ENCODE measurements at regions not wholly inside any gene's neighbourhood (a gene's known extent, or its start where the extent isn't known, plus 50 kb on each side); places are given as distances from the start of the nearest gene placed in this dataset.
A peak's percentile ranks its signal among the peaks of the same experiment; 100 is the strongest.
"Not testable (repeated sequence)": the region's sequence is repeated elsewhere in the genome, so short reads cannot be mapped to it uniquely, and the experiment has no call there.

DNA sequence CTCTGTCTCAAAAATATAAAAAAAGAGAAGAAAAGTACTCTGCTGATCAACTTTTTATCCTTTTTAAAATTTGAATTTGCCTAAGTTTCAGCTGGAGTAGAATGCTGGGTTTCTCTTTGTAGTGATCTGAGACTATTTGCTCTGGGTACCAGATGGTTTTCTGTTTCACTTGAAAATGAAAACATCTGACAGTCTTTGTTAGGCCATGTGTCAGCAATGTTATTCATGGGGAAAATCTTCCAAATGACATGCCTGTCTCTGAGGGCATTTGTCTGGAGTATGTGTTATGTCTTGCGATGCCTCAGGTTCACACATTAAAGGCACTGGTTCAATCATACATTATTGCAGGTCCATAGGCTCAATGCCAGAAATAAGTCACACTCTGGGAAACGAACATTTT, 175.3 kb upstream of the TMEM229A start:
- DNase-seq: no peak

DNA sequence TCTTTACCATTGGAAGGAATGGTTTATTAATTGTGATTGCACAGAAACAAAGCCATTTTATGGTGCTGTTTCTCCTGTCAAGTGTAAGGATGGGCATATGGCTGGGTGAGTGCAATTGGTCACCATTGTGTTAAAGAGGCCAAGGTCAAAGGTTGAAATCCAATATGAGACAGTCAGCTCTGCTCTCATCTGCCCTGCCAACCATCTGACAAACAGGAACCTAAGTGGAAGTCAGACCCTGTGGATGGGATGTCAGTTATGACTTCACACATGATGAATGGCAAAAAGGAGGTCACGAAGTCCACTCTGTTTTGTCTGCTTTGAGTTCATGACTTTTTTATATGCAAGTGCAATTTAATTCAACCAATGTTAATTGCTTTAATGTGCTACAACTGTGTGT, 172.7 kb upstream of the TMEM229A start:
- DNase-seq: no peak

DNA sequence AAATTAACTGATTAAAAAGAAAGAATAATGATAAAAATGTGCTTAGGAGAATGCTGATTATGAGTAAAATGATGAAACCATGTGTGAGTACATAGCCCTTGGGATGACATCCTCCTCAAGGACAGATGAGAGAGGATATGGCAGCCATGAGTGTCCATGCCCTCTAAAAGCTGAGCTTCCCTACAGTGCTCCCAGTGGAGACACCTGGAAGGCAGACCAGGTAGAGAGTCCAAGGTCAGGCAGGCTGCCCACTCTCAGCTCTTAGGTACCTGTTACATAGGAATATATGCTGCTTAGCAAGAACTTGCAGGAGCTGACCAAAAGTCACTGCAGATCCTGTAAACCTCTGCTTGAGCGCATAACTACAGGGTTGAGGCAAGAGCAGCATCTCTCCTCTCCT, 169.7 kb upstream of the TMEM229A start:
- no peak for DNase-seq

DNA sequence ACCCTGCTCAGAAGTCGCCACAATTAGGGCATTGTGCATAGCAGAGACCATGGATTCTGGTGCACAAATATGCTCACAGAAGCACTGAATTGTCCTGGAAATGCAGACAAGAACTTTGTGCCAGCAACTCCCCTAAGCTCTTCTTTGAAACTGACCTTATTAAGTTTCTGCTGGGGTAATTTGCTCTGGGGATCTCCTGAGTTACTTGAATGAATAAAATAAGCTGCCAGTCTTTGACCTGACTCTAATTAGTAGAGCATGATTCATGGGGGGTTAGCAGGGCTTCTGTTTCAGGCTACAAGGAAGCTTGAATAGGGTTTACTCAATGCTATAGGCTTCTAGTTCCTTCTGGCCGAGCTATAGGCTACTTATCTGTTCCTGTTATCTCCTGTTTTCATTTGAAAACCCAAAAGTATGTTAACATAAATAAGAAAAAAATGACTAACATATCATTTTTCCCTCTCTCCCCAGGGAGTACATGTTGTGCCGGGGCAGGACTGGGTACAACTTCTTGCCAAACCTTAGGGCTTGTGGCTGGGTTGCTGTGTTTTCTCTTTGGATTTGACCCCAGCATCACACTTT, 169.0 kb upstream of the TMEM229A start:
- DNase-seq: no peak

DNA sequence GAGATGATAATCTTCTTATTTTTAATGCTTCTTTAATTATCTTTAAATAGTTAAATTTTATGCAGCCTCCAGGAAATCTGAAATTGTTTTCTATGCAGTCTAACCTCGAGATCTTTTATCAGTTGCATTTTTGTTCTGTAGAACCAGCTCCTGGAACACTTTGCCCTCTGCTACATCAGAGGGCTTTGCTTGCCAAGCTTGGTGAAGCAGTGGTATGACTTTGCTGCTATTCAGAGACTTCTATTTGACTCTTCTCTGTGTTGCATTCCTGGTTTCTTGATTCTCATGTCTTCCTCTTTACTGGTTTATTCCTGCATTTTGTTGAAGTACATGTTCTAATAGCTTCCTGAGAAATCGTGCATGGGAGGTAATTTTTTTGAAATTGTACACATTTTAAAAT, 163.7 kb upstream of the TMEM229A start:
- DNase-seq: no peak

DNA sequence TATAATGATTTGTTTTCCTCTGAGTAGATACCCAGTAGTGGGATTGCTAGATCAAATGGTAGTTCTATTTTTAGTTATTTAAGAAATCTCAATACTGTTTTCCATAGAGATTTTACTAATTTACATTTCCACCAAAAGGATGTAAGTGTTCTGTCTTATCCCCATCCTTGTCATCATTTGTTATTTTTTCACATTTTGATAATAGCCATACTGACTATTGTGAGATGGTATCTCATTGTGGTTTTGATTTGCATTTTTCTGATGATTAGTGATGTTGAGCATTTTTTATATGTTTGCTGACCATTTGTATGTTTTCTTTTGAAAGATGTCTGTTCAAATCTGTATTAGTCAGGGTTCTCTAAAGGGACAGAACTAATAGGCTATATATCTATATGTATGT, 160.0 kb upstream of the TMEM229A start:
- DNase-seq: no peak

DNA sequence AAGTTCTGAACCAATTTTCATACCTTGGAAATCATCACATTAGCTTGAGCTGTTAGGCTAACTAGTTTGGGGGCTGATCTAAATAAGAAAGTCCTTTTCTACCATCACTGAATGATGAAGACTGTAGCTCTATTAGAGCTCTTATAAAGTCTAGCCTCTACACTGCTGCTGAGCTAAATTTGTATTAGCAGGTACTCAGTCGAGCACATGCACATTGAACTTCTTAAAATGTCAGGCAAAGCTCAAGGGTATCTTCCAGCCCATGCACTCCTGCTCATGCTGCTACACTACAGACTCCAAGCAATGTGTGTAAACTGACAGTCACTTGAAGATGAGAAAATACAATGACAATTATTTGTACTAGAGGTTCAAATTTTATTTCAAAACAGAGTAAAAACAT, 158.8 kb upstream of the TMEM229A start:
- no peak for DNase-seq

DNA sequence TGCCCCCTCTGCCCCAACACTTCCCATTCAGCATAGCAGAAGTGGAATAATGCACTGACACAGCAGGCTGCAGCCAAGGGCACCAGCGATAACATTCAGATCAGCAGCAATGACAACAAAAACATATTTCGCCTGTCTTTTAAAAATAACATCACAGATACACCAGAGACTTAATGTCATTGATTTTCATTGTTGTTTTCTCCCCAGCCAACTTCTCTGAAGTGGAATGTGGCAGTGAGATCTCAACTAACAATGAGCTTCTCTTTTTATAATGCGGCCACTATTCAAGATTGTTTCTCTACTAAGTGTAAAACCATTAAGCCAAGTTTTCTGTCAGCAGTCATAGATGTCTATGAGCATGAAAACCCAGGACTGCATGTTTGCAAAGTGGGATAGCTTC, 158.2 kb upstream of the TMEM229A start:
- no peak for DNase-seq

DNA sequence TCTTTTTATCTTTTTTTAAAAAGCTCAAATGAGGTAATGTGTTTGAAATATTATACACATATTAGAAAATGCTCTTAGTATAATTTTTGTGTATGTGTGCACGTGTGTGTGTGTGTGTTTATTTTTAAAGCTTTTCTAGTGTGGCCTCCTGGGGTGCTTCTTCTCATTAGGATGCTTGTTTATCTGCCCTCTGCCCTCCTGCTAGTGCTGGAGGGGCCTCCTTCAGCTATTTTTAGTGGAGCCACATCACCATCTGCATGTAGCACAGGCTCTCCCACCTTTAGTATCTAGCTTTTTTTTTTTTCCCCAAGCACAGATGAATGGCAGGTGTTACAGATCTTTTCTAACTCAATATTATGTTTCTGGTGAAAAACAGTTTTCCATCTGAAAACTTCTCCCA, 155.7 kb upstream of the TMEM229A start:
- DNase-seq: no peak

DNA sequence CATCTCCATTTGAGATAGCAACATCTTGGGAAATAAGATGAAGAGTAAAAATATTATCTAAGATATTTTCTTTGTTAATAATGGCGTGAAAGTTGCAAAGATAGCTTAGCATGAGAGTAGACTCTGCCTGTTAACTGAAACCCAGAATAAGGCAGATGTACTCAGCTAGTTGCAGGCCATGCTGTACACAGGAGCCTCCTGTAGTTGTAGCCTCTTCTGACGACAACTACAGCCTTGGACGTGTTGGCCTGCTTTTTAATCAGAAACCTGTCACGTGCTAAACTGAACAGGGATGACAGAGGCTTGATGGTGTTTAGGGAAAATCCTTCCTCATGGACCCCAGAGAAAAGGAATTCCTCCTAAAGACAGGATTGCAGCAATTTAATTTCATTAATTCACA, 155.1 kb upstream of the TMEM229A start:
- no peak for DNase-seq

DNA sequence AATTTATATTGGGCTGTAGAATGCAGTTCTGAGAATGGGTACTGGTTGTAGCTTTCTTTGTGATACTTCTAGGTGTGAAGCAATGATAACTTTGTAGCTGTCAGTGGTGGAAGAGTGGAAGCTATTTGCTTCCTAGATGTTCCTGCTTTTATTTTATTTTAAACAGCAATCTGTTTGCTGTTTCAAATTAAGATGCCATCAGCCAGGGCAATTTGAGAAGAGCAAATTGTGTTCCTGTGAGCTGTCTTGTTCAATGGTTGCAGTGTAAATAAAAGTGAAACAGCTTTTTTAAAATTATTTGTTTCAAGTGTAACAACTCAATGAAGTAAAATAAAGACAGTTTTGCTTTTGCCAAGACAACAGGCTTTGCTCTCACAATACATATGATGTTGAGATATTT, 150.8 kb upstream of the TMEM229A start:
- no peak for DNase-seq

DNA sequence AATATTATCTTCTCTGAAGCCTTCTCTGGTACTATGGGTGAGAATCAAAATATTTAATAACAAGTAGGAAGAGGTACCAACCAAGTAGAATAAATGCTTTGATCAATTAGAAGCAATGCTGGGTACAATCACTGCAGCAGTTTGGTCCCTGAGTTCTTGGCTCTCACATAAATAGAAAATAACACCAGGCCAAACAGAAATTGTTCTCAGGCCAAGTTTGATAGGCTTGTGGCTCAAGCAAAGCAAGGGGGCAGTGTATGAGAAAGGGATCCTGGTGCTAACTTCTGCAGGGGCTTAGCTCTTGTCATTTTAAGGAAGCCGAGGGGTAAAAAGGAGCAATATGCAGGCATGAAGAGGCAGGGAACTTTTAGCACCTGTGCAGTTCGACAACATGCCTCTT, 146.8 kb upstream of the TMEM229A start:
- no peak for DNase-seq

DNA sequence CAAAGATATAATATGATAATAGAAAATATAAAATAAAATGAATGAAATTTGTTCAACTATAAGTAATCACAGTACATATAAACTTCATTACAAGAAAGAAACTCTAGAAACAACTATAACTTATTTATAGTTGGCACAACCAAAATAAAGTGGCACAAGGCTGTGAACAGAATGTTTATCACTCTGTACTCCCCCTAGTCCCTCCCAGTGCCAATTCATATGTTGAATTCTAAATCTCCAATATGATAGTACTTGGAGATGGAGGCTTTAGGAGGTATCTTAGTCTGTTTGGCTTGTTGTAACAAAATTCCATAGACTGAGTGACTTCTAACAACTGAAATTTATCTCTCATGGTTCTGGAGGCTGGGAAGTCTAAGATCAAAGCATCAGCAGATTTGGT, 145.0 kb upstream of the TMEM229A start:
- DNase-seq: no peak

DNA sequence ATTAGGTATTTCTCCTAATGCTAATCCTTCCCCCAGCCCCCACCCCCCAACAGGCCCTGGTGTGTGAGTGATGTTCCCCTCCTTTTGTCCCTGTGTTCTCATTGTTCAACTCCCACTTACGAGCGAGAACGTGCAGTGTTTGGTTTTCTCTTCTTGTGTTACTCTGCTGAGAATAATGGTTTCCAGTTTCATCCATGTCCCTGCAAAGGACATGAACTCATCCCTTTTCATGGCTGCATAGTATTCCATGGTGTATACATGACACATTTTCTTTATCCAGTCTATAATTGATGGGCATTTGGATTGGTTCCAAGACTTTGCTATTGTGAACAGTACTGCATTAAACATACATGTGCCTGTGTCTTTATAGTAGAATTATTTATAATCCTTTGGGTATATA, 138.9 kb upstream of the TMEM229A start:
- not testable (repeated sequence) for DNase-seq

DNA sequence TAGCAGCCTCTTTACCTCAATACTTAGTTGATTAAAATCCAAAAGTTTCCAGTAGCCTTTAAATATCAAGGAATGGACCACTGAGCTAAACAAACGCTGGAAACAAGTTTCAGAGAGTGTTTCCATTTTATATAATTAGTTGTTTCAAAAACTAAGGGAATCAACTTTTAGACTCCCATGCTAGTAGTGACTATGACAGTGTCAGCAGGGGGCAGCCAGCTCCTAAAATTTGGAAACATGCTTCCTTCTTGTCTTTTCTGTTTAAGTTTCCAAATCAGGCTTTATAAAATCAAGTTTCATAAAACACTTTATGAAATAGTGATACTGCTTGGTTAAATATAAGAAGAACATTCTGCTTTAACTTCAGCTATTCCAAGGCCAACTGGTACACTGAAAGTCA, 138.2 kb upstream of the TMEM229A start:
- DNase-seq: no peak

DNA sequence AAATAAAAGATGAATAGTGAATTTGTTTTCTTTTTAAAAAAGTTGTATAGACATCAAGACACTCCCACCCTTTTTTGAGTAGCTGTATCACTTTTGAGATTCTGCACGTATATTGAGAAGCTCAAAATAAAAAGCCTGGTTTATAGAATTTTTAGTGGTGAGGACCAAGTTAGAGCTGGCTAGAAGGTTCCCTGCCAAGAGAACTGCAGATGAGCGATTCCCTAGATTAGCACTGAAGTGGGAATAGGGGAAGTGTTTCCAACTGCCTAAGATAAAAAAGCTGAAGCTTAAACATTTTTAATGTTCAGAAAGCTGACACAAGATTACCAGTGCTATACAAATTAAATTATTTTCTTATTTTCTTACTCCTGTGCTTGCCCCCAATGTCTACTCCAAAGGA, 135.7 kb upstream of the TMEM229A start:
- DNase-seq: no peak

DNA sequence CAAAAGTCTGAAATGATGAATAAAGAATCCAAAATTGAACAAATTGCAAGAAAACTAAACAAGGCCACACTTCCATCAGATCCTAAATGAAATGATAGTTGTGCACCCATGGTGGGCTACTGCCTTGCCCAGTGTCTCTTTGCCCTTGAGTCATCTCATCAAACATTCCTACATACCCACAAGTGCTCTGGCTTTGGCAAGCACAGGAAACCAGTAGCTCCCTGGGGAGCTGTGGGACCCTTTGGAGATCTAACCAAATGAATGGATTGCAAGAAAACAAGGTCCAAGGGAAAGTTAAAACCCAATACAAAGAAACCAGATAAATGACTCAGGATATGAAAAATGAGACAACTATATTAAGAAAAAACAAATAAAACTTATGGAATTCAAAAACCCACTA, 129.8 kb upstream of the TMEM229A start:
- no peak for DNase-seq

DNA sequence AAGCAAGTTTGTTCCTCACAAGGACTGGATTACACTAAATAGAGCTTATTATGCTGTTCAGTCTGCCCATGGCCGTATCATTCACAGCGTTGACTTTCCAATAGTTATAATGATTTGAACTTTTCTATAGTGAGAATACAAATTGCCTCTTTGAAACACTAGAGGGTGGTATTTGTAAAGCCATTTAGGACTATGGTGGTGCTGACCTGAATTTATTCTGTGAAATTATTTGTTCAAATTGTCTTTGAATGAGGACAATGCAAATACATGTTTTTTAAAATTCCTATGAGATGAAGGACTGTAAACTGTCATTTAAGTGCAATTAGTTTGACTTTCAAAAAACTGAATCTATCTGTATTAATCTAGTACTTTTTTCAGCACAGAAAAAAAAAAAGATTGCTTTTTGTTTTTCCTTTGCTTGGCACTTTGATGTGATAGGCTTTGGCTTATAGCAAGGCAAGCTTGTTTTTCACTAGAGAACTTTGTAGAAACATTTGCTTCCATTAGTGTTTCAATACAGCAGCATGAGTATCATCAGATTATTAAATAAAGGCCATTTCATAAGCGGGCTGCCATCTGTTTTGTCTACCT, 122.7 kb upstream of the TMEM229A start:
- DNase-seq: peak; percentile 10 to 57

DNA sequence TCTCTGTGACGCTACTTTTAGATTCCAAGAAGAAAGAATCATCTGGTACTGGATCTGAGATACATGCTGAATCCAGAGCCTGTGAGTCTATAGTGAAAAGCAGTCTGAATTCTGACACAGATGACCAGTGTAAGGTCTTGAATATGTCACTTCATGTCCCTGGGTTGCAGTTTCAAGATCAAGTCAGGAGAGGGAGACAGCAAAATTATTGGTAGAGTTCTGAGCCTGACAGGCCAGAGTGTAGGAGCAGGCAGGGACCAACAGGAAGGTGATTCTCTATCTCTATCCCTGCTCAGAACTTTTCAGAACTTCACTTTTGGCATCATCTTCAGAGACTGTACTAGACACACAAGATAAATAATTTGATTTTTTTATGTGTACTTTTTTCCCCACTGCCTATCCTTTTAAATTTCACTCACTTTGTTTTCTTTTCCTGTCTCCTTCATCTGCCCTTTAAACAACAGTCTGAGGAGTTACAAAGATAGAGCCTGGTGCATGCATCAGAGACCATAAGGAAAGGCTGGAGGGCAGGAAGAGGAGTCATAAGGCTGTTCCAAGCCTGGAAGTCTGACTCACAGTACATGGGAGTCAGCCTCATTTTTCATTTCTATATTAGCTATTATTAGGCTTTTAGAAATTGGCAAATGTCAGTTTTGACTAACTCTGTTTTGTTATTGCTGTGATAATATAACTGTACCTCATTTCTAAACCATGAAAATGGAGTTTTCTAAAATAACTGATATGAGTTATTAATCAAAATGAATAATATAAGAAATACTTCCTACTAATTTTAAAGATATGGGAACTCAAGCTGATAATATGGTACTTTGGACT, 120.2 kb upstream of the TMEM229A start:
- peak; percentile 14 to 22 for DNase-seq

DNA sequence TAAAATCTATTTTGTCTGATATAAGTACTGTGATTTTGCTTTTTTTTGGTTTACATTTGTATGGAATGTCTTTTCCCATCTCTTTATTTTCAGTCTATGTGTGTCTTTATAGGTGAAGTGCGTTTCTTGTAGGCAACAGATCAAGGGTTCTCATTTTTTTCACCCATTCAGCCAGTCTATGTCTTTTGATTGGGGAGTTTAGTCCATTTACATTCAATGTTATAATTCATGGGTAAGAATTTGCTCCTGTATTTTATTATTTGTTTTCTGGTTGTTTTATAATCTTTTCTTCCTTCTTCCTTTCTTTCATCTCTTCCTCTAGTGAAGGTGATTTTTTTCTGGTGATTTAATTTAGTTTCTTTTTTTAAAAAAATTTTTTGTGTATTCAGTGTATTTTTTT, 104.8 kb upstream of the TMEM229A start:
- no peak for DNase-seq

DNA sequence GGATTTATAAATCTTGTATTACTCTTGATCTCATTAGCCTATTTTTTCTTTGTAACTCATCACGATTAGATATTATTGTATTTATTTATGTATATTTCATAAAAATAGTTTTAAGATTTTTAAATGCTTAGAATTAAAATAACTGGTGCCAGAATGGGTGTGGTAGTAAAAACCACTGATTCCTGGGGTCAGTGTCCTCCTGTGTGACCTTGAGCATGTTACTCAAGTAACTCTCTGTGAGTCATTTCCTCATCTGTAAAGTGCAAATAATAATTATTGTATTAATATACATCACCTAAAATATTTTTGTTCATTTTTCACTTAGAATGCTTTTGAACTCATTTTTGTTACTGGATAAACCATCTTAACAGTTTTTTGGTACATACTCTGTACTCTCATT, 91.3 kb upstream of the TMEM229A start:
- DNase-seq: no peak

DNA sequence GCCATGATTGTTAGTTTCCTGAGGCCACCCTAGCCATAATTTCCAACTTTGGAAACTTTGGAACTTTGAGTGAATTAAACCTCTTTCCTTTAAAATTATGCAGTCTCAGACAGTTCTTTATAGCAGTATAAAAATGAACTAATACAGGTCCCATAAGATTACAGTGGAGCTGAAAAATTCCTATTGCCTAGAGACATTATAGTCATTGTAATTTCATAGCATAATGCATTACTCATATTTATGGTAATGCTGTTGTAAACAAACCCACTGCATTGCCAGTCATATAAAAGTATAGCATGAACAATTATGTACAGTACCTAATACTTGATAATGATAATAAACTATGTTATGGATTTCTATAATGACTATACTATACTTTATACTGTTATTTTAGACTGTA, 88.0 kb upstream of the TMEM229A start:
- no peak for DNase-seq

DNA sequence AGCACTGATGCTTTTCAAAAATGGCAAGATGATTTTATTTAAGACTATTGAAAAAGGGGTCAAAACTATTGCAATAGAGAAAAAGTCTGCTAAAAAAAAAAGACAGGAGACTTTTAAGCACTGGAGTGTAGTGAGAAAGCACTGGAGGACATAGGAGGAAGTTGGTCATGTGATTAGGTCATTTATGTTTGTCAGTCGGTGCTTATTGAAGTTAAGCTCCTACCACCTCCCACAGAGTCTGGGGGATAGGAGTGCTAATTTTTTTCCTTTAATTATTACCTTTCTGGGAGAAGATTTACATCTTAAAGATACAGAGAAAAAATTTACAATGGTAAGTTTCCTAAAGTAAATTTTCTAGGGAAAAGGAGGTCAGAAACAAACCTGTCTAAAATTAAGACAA, 80.2 kb upstream of the TMEM229A start:
- DNase-seq: no peak

DNA sequence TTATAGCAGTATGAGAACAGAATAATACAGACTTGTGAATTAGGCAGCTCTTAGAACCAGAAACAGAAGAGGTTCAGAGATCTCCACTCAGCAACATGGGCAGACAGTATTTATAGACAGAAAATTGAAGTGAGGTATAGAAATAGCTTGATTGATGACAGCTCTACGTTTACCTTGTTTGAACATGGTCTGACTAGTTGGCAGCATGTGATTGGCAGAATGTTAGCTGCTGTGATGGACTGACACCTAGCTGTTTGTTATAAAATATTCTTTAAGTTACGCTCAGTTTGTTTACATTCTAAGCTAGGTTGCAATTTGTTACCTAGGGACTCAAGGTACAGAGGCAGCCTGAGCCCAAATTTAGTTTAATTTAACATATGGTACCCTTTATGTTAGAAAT, 73.7 kb upstream of the TMEM229A start:
- DNase-seq: no peak

Data from NCI-H2081 (cell line).